GM18951 (cell line): ENCODE measurements at regions not wholly inside any gene's neighbourhood (a gene's known extent, or its start where the extent isn't known, plus 50 kb on each side); places are given as distances from the start of the nearest gene placed in this dataset.

Source experiments
- POLR2A ChIP-seq: IDR thresholded peaks from 4 replicates; pipeline ENCODE4 v1.6.1; 2011; ENCODE audit warnings: mild to moderate bottlenecking; ENCODE audit not compliant: insufficient read length, insufficient read depth; ENCODE audit errors: extremely low read depth
- in situ Hi-C: fragments of 300-500 bp; cut with MboI; formaldehyde crosslinking; loops from one replicate; pipeline ENCODE4 v1.12.0; 2022; ENCODE audit warnings: low sequenced_read_pairs, mixed read lengths, inconsistent platforms; ENCODE audit not compliant: unreplicated experiment

GRCh38 chr4:124177647-124178425 is 534.7 kb downstream of the ANKRD50 start:
- in situ Hi-C loops: no loop called here
- no peak for TF ChIP-seq POLR2A

GRCh38 chr4:124178449-124179021 is 534.0 kb downstream of the ANKRD50 start:
- TF ChIP-seq POLR2A: no peak
- in situ Hi-C loops: no loop called here

GRCh38 chr4:124179506-124180186 is 532.9 kb downstream of the ANKRD50 start:
- no peak for TF ChIP-seq POLR2A
- in situ Hi-C loops: no loop called here

- in situ Hi-C loops: no loop called here
- TF ChIP-seq POLR2A: no peak
These were observed 531.5 kb downstream of the ANKRD50 start for GRCh38 chr4:124181039-124181438.

- no peak for TF ChIP-seq POLR2A
- in situ Hi-C loops: no loop called here
These were observed 529.3 kb downstream of the ANKRD50 start for GRCh38 chr4:124183231-124183630.

GRCh38 chr4:124183926-124184325 is 528.6 kb downstream of the ANKRD50 start:
- no peak for TF ChIP-seq POLR2A
- in situ Hi-C loops: no loop called here

GRCh38 chr4:124184792-124185191 is 527.7 kb downstream of the ANKRD50 start:
- in situ Hi-C loops: no loop called here

GRCh38 chr4:124188595-124188994 is 523.9 kb downstream of the ANKRD50 start:
- in situ Hi-C loops: no loop called here
- TF ChIP-seq POLR2A: no peak

More at GRCh38 chr4:124184792-124185191, 527.7 kb downstream of the ANKRD50 start:
- TF ChIP-seq POLR2A: no peak

GRCh38 chr4:124189545-124189944 is 523.0 kb downstream of the ANKRD50 start:
- in situ Hi-C loops: no loop called here
- no peak for TF ChIP-seq POLR2A

GRCh38 chr4:124191329-124191728 is 521.2 kb downstream of the ANKRD50 start:
- TF ChIP-seq POLR2A: no peak
- in situ Hi-C loops: no loop called here

- no peak for TF ChIP-seq POLR2A
- in situ Hi-C loops: no loop called here
These were observed 520.0 kb downstream of the ANKRD50 start for GRCh38 chr4:124192544-124192943.

- TF ChIP-seq POLR2A: no peak
- in situ Hi-C loops: no loop called here
These were observed 513.3 kb downstream of the ANKRD50 start for GRCh38 chr4:124199185-124199584.

GRCh38 chr4:124199755-124200154 is 512.8 kb downstream of the ANKRD50 start:
- TF ChIP-seq POLR2A: no peak
- in situ Hi-C loops: no loop called here

- in situ Hi-C loops: no loop called here
- TF ChIP-seq POLR2A: no peak
These were observed 510.9 kb downstream of the ANKRD50 start for GRCh38 chr4:124201636-124202035.

GRCh38 chr4:124202099-124202498 is 510.4 kb downstream of the ANKRD50 start:
- in situ Hi-C loops: no loop called here
- no peak for TF ChIP-seq POLR2A
